WTC11 (cell line): ENCODE measurements at regions not wholly inside any gene's neighbourhood (a gene's known extent, or its start where the extent isn't known, plus 50 kb on each side); places are given as distances from the start of the nearest gene placed in this dataset.

Experiments used
- ATF2 ChIP-seq: sonication (generic); formaldehyde crosslinking; IDR thresholded peaks from 2 replicates; pipeline ENCODE4 v1.8.1; 2022; ENCODE audit warnings: low read depth, missing genetic modification reagents, borderline replicate concordance
- CTCF ChIP-seq: fragments of 200-600 bp; IDR thresholded peaks from 2 replicates; pipeline ENCODE4 v1.8.0; 2022; ENCODE audit warnings: antibody characterized with exemption
- GABPB1 ChIP-seq: sonication (generic); formaldehyde crosslinking; IDR thresholded peaks from 2 replicates; pipeline ENCODE4 v1.8.1; 2023; ENCODE audit warnings: mild to moderate bottlenecking, missing genetic modification reagents
- MAX ChIP-seq: sonication (generic); formaldehyde crosslinking; IDR thresholded peaks from 2 replicates; pipeline ENCODE4 v1.8.0; 2022; ENCODE audit warnings: mild to moderate bottlenecking, missing genetic modification reagents
- PREB ChIP-seq: sonication (generic); formaldehyde crosslinking; IDR thresholded peaks from 2 replicates; pipeline ENCODE4 v1.8.1; 2022; ENCODE audit warnings: mild to moderate bottlenecking, missing genetic modification reagents, moderate library complexity, borderline replicate concordance
- SP1 ChIP-seq: sonication (generic); formaldehyde crosslinking; conservative IDR thresholded peaks from 2 replicates; pipeline ENCODE4 v1.8.1; 2022; ENCODE audit warnings: missing genetic modification reagents
- TEAD4 ChIP-seq: sonication (generic); formaldehyde crosslinking; IDR thresholded peaks from 2 replicates; pipeline ENCODE4 v1.8.0; 2022; ENCODE audit warnings: mild to moderate bottlenecking, missing genetic modification reagents
- ZNF423 ChIP-seq: fragments of 250-450 bp; sonication (Bioruptor Pico); IDR thresholded peaks from 2 replicates; pipeline ENCODE4 v2.1.2; 2022; ENCODE audit warnings: mild to moderate bottlenecking, moderate library complexity

GRCh38 chr18:38576916-38577315 is 1011.3 kb upstream of the CELF4 start:
- TF ChIP-seq ZNF423 (CRISPR knock-in tag): no peak
- no peak for TF ChIP-seq SP1 (CRISPR knock-in tag)
- TF ChIP-seq GABPB1 (CRISPR knock-in tag): no peak
- no peak for TF ChIP-seq CTCF
- TF ChIP-seq PREB (CRISPR knock-in tag): no peak
- no peak for TF ChIP-seq ATF2 (CRISPR knock-in tag)
- no peak for TF ChIP-seq TEAD4 (CRISPR knock-in tag)
- no peak for TF ChIP-seq MAX (CRISPR knock-in tag)
